H1 (cell line): ENCODE measurements at regions not wholly inside any gene's neighbourhood (a gene's known extent, or its start where the extent isn't known, plus 50 kb on each side); places are given as distances from the start of the nearest gene placed in this dataset.

Experiments used
- ZNF274 ChIP-seq: IDR thresholded peaks from 2 replicates; pipeline ENCODE4 v1.7.0; 2012; ENCODE audit warnings: low read length, borderline replicate concordance; ENCODE audit errors: extremely low read depth

DNA sequence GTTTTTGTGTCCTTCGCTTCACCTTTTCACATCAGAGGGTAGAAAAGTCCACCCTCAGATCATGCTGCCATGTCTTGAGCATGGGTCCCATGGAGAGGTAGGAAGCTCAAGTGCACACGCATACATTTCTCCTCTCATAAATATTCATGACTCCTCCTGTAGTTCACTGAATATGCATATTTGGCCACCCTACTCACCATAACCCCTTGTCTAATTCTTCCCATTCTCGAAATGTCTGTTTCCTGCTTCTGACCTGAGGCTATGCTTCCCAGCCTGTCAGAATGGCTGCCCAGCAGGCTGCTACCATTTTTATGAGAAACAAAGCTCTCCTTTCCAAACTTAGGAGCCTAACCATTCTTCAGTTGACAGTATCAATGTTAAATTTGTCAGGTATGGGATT is 86.5 kb downstream of the ADRA2C start (continued):
- TF ChIP-seq ZNF274, result no peak
- TF ChIP-seq, all 59 proteins: peak for 0
